Fibroblast of peridontal ligament (primary cell): ENCODE measurements at regions not wholly inside any gene's neighbourhood (a gene's known extent, or its start where the extent isn't known, plus 50 kb on each side); places are given as distances from the start of the nearest gene placed in this dataset.

Experiments used
- DNase-seq: peaks from one replicate; pipeline ENCODE4 v3.0.0-alpha.2; 2010; ENCODE audit errors: extremely low read depth

DNA sequence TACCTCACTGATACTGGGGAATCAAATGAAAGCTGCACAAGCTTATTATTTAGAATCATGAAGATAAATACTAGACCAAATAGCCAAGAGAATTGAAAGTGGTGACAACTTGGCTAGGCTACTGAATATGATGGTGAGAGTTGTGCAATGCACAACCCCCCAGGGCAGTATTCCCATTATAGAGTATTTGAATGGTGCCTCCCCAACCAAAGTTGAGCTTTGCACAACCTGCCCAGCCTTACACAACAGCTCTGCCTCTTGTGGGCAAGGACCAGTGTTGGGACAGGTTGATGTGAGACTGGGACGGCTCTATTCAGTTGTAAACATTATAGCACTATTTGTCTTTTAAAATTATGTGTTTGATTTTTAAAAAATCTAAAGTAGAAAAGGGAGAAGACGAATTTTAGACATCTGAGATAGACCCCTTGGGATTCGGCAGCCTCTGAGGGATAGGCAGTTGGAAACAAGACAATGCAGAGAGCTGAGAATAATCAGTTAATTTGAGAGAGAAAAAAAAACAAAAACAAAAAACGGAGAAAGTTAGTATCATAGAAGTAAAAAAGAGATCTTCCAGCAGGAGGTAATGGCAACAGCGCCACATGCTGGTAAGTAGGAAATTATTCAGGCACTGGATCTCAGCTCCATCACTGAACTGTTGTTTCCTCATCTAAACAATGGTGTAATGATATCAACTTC is 91.0 kb upstream of the KCNA3 start:
- DNase-seq: peak; percentile 54

DNA sequence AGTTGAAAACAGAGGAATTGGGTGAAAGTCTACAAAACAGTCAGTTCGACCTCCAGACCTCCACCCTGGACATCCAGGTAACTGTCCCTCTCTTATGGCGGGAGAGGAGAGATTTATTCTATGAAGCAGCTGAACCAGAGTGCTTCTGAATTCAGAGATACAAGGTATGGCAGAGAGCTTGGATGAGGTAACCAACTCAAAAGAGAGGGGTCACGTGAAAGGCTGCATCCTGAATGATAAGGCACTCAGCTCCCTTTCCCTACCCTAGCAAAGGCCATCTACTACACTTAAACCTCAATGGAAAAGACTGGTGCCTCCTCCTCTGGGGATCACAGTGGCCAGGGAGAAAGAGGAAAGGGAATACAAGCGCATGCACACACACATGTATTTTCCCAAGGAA is 88.4 kb upstream of the KCNA3 start:
- no peak for DNase-seq

DNA sequence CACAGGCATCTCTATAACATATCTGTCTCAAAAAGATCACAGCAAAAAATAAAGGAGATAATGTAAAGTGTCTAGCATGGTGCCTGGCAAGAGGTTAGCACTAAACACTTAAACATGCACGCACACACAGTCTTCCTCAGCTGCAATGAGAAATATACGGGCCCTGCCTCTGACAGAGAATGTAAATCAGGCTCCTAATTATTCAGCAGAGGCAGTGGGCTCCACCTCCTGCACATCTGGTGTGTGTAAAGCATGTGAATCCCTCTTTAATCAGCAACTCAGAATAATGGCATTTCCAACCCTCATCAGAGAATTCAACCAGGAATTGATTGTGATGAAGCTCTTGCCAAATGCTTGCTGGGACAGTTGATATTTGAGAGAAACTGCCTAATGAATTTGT is 85.6 kb upstream of the KCNA3 start:
- no peak for DNase-seq

DNA sequence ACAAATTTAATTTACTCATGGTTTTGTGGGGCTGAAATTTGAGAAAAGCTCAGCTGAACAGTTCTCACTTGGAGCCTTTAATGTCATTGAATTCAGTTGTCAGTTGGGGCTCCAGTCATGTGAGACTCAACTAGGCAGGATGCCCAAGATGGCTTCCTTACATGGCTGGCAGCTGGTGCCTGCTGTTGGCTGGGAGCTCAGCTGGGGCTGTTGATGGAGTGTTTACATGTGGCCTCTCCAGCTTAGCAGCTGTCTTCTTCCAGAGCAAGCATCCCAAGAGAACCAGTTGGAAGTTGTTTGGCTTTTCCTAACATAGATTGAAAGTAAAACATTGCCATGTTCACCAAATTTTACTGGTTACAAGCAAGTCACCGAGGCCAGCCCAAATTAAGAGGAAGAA is 81.8 kb upstream of the KCNA3 start:
- no peak for DNase-seq

DNA sequence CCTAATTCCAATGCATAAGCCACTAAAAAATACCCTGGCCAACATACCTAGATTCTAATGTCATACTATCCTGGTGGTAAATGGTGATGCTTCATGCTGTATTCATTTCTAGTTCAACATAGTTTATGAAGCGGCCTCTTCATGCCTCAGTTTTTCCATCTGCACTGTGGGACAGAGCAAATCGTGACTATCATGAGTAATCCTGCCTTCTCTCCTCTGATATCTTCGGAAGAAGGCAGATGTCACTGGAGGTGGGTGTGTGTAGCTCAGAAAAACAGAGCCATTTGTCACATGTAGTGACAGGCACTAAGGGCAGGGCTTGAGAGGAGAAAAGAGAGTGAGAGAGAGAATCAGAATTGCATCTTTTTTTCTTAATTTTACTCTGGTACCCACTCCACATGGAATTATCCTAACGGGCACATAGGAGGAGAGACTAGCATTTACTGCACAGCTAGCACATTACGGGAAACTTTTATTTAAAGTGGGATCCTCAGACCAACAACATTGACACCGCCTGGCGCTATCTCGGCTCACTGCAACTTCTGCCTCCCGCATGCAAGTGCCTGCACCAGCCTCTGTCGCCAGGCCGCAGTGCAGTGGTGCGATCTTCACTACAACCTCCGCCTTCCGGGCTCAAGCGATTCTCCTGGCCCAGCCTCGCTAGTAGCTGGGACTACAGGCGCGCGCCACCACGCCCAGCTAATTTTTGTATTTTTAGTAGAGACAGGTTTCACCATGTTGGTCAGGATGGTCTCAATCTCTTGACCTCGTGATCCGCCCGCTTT is 78.4 kb upstream of the KCNA3 start:
- no peak for DNase-seq

DNA sequence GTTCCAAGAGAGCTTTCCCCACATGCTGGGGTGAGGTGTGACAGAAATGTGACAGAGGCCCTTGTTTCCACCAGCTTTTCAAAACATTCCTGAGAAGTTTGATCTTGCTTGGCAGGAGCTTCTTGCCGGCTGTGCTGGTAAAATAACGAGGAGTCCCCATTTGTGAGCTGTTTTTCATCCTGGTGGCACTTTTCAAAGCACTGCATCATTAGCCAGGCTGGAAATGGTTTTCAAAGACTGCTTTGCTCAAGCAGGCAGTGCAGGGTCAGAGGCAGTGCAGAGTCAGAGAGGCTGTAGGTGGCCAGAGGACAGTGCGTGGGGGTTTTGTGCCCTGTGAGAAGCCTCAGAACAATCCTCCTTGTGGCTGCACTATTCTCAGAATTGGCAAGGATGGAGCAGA is 75.8 kb upstream of the KCNA3 start:
- DNase-seq: no peak

DNA sequence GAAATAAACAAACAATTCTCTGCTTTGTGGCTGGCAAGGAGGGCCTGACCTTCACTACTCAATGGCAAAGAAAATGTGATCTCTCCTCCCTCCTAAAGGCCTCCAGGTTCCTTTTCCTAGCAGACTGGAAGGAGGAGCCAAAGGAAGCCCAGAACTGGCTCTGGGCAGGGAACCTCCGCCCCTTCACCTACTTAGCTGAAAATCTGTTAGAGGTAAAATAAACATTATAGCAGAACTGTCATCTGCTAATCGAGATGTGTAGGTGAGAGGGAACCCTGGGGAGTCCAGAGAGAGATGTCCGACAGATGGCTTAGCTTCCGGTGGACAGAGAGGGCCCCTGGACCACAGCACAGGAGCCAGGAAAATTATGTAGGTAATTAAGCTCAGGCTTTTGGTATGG is 75.2 kb upstream of the KCNA3 start:
- no peak for DNase-seq

DNA sequence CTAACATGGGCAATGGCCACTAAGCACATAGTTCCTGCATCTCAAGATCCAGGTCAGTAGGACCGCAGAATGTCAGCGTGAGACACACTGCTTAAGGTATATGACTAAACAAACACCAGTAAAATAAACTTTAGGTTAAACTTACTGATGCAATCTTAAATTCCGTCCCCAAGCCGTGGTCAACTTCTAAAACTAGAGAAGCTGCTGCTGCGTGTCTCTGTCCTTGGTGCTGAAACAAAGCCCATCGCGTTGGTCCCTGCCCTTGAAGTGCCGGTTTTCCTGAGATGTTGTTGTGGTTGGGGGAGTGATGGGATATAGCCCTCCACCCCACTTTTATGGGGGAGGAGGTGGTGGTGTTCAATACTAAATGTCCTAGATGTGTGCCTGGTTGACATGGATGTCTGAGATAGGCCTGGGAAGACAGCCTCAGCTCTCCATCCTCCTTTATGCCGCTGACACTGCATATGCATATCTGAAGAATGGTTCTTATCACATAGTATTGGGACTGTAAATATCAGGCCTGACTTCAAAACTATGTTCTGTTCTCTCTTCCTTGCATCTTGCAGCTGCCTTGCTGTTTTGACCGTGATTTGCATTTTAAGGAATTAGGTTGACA is 72.0 kb upstream of the KCNA3 start:
- peak; percentile 50 for DNase-seq

DNA sequence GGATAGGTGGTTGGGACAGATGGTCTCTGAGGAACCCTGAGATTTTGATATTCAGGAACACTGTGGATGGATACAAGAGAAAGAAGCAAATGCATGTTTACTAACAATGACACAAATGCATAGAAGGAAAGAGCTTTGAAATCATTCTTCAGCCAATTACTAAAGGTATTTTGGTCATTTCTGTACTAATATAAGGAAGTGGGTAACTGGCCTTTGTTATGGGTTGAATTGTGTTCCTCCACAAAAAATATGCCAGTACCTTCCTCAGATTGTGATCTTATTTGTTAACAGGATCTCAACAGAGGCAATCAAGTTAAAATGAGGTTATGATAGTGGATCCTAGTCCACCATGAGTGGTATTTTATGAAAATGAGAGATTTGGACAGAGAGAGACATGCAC is 68.7 kb upstream of the KCNA3 start:
- no peak for DNase-seq

DNA sequence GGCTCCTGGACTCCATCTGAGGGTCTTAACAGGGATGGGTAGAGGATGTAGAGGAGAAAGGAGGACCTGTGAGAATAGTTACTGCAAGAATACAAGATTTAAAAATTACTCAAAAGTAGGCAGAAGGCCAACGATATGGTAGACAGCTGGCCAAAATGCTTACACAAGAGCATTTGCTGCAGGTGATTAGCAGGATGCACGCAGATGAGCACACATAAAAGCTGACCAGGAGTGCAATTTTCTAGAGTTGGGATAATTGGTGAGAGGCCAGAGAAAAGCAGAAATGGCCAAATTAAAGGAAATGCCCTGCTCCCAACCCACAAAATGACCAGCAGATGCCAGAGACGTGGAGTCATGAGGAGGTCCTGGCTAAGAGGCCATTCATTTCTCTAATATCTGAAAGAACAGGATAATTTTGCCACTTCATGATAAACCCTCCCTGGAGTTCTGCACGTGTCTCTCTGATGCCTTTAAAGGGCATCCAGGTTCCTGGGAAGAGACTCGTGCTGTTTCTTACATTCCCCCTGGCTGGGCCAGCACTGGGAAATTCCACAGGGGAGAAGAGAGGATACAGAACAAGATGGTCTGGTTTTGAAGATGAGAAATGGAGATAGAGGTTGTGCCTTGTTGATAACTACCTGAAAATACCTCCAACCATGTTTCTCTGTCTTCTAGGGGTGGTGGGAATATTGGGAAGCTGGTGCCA is 62.3 kb upstream of the KCNA3 start:
- no peak for DNase-seq

DNA sequence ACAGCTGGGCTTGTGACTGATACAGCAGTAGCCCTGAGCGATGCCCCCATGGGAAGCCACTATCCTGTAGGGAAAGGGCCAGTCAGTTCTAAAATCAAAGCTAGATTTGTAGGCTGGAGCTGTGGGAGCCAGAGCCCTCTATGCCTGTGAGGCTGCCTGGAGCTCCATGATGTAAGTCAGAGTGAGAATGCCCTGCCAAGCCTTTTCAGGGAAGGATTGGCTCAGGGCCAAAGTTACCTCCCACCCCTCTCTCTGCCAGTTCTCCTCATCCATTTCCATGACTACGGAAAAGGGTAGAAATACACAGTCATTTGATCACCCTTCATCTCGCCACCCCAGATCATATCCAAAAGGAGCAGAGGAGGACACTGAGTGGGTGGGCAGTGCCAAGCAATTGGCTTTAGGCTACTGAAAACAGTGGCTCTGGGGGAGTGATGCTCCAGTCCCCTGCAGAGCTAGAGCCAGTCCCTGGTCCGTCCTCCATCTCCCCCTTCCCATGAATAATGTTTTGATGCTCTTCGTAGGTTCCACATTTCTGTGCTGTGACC is 59.5 kb upstream of the KCNA3 start:
- no peak for DNase-seq

DNA sequence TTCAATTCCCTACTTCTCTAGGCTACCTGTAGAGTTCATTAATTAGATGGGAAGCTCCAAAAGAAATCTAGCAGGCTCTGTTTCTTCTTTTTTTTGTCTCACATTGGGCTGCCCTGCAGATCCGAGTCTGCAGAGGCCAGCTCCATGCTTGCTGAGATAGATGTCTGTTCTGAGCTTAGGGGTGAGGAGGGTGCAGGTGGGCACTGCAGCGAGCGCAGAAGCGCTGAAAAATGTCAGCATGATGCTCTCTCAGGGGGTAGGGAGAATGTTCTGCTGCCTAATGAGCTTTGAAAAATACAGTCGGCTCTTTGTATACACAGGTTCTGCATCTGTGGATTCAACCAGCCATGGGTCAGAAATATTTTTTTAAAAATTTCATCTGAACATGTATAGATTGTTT is 56.8 kb upstream of the KCNA3 start:
- no peak for DNase-seq

DNA sequence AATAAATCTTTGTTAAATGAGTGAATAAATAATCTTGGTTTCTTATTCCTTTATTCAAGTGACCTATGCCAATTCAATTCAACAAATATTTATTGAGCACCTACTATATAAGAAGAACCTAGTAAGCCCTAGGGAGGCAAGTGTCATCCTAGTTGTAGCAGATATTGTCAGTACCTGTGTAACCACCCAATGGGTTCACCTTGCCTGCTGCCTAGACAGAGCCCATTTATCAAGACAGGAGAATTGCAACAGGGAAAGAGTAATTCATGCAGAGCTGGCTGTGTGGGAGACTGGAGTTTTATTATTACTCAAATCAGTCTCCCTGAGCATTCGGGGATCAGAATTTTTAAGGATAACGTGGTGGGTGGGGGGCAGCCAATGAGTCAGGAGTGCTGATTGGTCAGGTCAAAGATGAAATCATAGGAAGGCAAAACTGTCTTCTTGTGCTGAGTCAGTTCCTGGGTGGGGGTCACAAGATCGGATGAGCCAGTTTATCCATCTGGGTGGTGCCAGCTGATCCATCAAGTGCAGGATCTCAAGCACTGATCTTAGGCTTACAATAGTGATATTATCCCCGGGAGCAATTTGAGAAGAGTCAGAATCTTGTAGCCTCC is 53.8 kb upstream of the KCNA3 start:
- no peak for DNase-seq

DNA sequence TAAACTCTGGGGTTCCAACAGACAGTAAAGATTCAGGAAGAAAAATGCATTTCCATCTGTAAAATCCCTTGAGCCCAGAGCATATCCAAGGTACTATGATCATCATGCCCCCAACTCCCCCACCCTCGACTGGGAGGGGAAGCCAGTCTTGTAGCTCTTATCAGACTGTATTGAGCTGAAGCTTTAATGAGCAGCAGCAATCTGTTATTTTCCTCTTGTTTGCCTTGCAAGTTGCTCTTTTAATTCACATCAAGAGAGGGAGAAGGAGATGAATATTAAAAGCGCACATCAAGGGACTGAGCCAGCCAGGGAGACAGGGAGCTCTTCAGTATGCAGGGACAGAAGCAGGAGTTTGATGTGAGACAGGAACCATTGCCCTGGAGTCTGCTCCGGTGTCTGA is 52.5 kb upstream of the KCNA3 start:
- DNase-seq: no peak

DNA sequence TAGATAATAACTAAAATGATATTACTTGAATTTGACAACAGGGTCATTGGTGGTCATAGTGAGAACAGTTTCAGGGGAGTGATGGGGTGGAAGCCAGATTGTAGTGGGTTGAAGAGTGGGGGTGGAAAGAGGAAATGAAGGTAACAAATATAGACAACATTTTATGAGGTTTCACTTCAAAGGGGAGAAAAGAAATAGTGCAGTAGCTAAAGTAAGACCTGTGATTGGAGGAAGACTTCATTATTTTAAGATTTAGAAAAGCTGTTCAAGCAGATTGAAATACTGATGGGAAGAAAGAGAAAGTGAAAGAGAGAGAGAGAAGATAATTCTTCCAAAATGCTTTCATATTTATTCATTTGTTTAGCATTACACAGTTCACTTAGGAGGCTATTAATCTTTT is 52.0 kb upstream of the KCNA3 start:
- no peak for DNase-seq
